OCI-LY7 (cell line): ENCODE measurements at regions not wholly inside any gene's neighbourhood (a gene's known extent, or its start where the extent isn't known, plus 50 kb on each side); places are given as distances from the start of the nearest gene placed in this dataset.

ENCODE experiments used
- BruUV-seq: library from RNA; stranded (reverse); fragments of 400-500 nt; replicated peaks from 2 replicates; lab custom pipeline; 2021; lab: Mats Ljungman, UMichigan
- CTCF ChIA-PET: fragments of 300-600 bp; sonication (Branson Sonifier 250); formaldehyde crosslinking; loops from one replicate; lab custom pipeline; 2022; ENCODE audit warnings: antibody characterized with exemption; ENCODE audit not compliant: unreplicated experiment; lab: Charles Lee
- POLR2A ChIA-PET: fragments of 300-600 bp; sonication (Branson Sonifier 250); formaldehyde crosslinking; loops from one replicate; lab custom pipeline; 2022; ENCODE audit warnings: antibody characterized with exemption; lab: Charles Lee
- DNase-seq: peaks from one replicate; pipeline ENCODE4 v3.0.0-alpha.2; 2015; ENCODE audit warnings: low spot score
- H2AFZ ChIP-seq: fragments of 200-600 bp; sonication (generic), shearing (Covaris generic); 2 replicates; pipeline ENCODE4 v1.6.1; 2014; ENCODE audit warnings: mild to moderate bottlenecking, antibody characterized with exemption, low read length, moderate library complexity
- H3K27ac ChIP-seq: fragments of 200-600 bp; sonication (generic); 2 replicates; pipeline ENCODE4 v1.5.1; 2014; ENCODE audit warnings: mixed run types, low read depth, mild to moderate bottlenecking, moderate library complexity, low read length, inconsistent platforms; ENCODE audit not compliant: poor library complexity, severe bottlenecking
- H3K36me3 ChIP-seq: fragments of 200-600 bp; sonication (generic); 2 replicates; pipeline ENCODE4 v1.6.1; 2014; ENCODE audit warnings: mild to moderate bottlenecking, antibody characterized with exemption, low read length, moderate library complexity, mixed read lengths; ENCODE audit not compliant: insufficient read depth
- H3K4me1 ChIP-seq: fragments of 200-600 bp; sonication (generic); 2 replicates; pipeline ENCODE4 v1.5.1; 2014; ENCODE audit warnings: mild to moderate bottlenecking, low read length; ENCODE audit not compliant: insufficient read depth, poor library complexity, severe bottlenecking
- H3K4me2 ChIP-seq: fragments of 200-600 bp; sonication (generic); 2 replicates; pipeline ENCODE4 v1.6.1; 2014; ENCODE audit warnings: mild to moderate bottlenecking, low read length
- H3K4me3 ChIP-seq: fragments of 200-600 bp; sonication (generic); 2 replicates; pipeline ENCODE4 v1.5.1; 2014; ENCODE audit warnings: mild to moderate bottlenecking, low read depth, low read length; ENCODE audit not compliant: poor library complexity, severe bottlenecking
- H3K79me2 ChIP-seq: fragments of 200-600 bp; sonication (generic); 2 replicates; pipeline ENCODE4 v1.6.1; 2016; ENCODE audit warnings: low read depth, mild to moderate bottlenecking, low read length, moderate library complexity, mixed read lengths; ENCODE audit not compliant: insufficient read depth
- H3K9me2 ChIP-seq: fragments of 200-600 bp; sonication (generic); 2 replicates; pipeline ENCODE4 v1.6.1; 2016; ENCODE audit warnings: mild to moderate bottlenecking, low read length, mixed read lengths; ENCODE audit not compliant: insufficient read depth
- H3K9me3 ChIP-seq: fragments of 200-600 bp; sonication (generic); 2 replicates; pipeline ENCODE4 v1.6.1; 2014; ENCODE audit warnings: mild to moderate bottlenecking, mixed run types, low read length, mixed read lengths
- H4K20me1 ChIP-seq: fragments of 200-600 bp; sonication (generic); 2 replicates; pipeline ENCODE4 v1.6.1; 2014; ENCODE audit warnings: mild to moderate bottlenecking, antibody characterized with exemption, low read length, moderate library complexity, mixed read lengths; ENCODE audit not compliant: insufficient read depth
- EZH2phosphoT487 ChIP-seq: fragments of 200-600 bp; sonication (generic); IDR thresholded peaks from 2 replicates; pipeline ENCODE4 v1.6.1; 2018; ENCODE audit warnings: low read depth, borderline replicate concordance, mild to moderate bottlenecking, mixed run types, antibody characterized with exemption, low read length, moderate library complexity, mixed read lengths
- intact Hi-C: fragments of 100-400 bp; cut with micrococcal nuclease; formaldehyde crosslinking; loops from one replicate; pipeline ENCODE4 v1.10.0; 2022; ENCODE audit not compliant: unreplicated experiment
- TF ChIP-seq, protein P1 (sequence below): fragments of 200-600 bp; sonication (generic); conservative IDR thresholded peaks from 2 replicates; pipeline ENCODE4 v1.5.1; 2014; ENCODE audit warnings: mild to moderate bottlenecking, antibody characterized with exemption, low read length, moderate library complexity, mixed read lengths

DNA sequence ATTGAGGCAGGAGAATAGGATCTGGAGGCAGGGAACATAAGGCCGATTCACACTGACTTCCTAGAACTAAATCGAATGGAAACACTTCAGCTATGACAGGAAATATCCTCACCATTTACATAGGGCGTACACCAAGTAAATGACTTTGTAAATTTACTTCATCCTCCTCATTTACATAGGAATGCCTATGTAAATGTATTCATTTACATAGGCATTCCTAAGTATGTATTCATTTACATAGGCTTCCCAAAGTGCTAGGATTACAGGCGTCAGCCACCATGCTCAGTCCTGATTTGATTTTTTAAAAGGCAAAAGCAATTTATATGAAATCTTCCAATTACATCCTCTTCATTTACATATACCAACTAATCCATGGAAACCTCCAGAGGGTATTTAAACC, 133.1 kb upstream of the RFC3 start:
- Histone ChIP-seq H3K4me1 (no peaks in the 10 kb centered on the region), H2AFZ (no peak overlapping the region), H4K20me1 (no peaks in the 10 kb centered on the region), H3K36me3 (no peaks in the 10 kb centered on the region), H3K4me2 (no peak overlapping the region), H3K27ac (no peak overlapping the region), H3K79me2 (no peaks in the 10 kb centered on the region), H3K9me2 (no peaks in the 10 kb centered on the region), H3K9me3 (peaks cover 8% of the 10 kb centered on the region; the same call in 1 of the 2 replicates), H3K4me3 (no peak overlapping the region)
- POLR2A ChIA-PET = interaction anchor here (0.6 to 2.1 kb wide), 2 partner anchors 40 to 1453 kb away, joined by 5 to 10 read pairs; no protein-coding TSS in a partner anchor
- no peak for DNase-seq
- CTCF ChIA-PET = no interaction called here
- BruUV-seq = no TSS peak
- intact Hi-C loops = no loop called here
- TF ChIP-seq EZH2phosphoT487 = no peak
- TF ChIP-seq, protein P1, sequence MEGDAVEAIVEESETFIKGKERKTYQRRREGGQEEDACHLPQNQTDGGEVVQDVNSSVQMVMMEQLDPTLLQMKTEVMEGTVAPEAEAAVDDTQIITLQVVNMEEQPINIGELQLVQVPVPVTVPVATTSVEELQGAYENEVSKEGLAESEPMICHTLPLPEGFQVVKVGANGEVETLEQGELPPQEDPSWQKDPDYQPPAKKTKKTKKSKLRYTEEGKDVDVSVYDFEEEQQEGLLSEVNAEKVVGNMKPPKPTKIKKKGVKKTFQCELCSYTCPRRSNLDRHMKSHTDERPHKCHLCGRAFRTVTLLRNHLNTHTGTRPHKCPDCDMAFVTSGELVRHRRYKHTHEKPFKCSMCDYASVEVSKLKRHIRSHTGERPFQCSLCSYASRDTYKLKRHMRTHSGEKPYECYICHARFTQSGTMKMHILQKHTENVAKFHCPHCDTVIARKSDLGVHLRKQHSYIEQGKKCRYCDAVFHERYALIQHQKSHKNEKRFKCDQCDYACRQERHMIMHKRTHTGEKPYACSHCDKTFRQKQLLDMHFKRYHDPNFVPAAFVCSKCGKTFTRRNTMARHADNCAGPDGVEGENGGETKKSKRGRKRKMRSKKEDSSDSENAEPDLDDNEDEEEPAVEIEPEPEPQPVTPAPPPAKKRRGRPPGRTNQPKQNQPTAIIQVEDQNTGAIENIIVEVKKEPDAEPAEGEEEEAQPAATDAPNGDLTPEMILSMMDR = no peak

DNA sequence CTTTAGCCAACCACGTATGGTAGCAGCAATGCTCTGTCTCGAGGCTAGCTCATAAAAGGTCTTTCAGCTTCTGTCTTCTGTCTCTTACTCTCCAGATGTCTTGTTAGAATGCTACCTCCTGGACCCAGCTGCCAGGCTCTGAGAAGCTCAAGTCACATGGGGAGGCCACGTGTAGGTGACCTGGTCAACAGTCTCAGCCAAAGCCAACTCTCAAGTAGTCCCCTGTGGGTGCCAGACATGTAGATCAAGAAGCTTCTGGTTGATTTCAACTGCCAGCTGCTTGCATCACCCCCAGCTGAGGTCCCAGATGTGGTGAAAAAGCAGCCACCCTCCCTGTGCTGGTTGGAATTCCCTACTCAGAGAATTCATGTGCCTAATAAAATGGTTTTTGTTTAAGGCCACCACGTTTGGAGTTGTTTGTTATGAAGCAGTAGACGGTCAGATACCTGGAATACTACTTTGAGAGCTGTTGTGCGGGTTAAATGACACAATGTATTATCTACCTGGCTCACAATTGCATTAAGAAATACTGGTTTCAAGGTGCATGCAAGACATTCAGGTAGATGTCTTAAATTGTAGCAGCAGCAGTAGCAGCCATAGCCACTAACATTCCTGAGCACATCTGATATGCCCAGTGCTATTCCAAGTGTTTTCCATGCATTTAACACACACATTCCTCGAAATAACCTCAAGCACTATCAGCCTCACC, 131.0 kb upstream of the RFC3 start:
- no peak for DNase-seq
- BruUV-seq = no TSS peak
- Histone ChIP-seq H3K4me3 (no peak overlapping the region), H3K27ac (no peak overlapping the region), H2AFZ (no peak overlapping the region), H3K9me2 (no peaks in the 10 kb centered on the region), H4K20me1 (no peaks in the 10 kb centered on the region), H3K9me3 (peaks cover 8% of the 10 kb centered on the region; the same call in 1 of the 2 replicates), H3K4me1 (no peaks in the 10 kb centered on the region), H3K36me3 (no peaks in the 10 kb centered on the region), H3K79me2 (no peaks in the 10 kb centered on the region), H3K4me2 (no peak overlapping the region)
- TF ChIP-seq, protein P1 = no peak
- no peak for TF ChIP-seq EZH2phosphoT487
- ChIA-PET CTCF (interaction anchor here (0.6 to 0.9 kb wide), 3 partner anchors 10 to 1429 kb away, joined by 3 read pairs; no protein-coding TSS in a partner anchor), POLR2A (interaction anchor here (1.1 to 2.1 kb wide), 3 partner anchors 9 to 38 kb away, joined by 3 to 7 read pairs (median 5); no protein-coding TSS in a partner anchor)
- intact Hi-C loops = no loop called here

DNA sequence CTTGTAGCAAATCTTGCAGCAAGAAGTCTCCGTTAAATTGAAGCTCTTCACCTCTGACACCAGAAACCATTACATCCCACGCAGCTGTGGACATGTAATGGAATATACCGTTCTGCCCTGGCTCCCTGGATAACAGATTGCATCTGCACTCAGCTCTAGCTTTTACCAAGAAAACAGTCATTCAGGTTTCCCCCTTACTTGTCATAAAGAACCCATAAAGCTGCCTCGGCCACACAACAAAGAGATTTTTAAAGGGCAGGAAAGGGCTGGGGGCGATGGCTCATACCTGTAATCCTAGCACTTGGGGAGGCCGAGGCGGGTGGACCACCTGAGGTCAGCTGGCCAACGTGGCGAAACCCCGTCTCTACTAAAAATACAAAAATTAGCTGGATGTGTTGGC, 127.6 kb upstream of the RFC3 start:
- CTCF ChIA-PET = no interaction called here
- intact Hi-C loops = no loop called here

More for the DNA sequence above, 127.6 kb upstream of the RFC3 start:
- H3K4me1 ChIP-seq = no peaks in the 10 kb centered on the region
- TF ChIP-seq, protein P1 = no peak
- no peak for TF ChIP-seq EZH2phosphoT487
- H3K9me3 ChIP-seq = peaks cover 8% of the 10 kb centered on the region; the same call in 1 of the 2 replicates
- H3K4me2 ChIP-seq = no peak overlapping the region
- POLR2A ChIA-PET = interaction anchor here (0.5 to 1.6 kb wide), 4 partner anchors 9 to 120 kb away, joined by 3 to 8 read pairs (median 3); no protein-coding TSS in a partner anchor
- H2AFZ ChIP-seq = no peak overlapping the region
- DNase-seq = no peak
- no peaks in the 10 kb centered on the region for H3K9me2 ChIP-seq
- no peaks in the 10 kb centered on the region for H4K20me1 ChIP-seq
- BruUV-seq = no TSS peak
- no peaks in the 10 kb centered on the region for H3K79me2 ChIP-seq
- H3K36me3 ChIP-seq = no peaks in the 10 kb centered on the region
- H3K4me3 ChIP-seq = no peak overlapping the region
- no peak overlapping the region for H3K27ac ChIP-seq
